IMR-90 (cell line): ENCODE measurements at regions not wholly inside any gene's neighbourhood (a gene's known extent, or its start where the extent isn't known, plus 50 kb on each side); places are given as distances from the start of the nearest gene placed in this dataset.

ENCODE experiments used
- ATAC-seq: fragments of 200-7000 bp; cut with Tn5 transposase; 2 replicates; pipeline ENCODE4 v1.9.1; 2020; ENCODE audit warnings: low read depth, mild to moderate bottlenecking, moderate library complexity
- BruUV-seq: library from RNA; stranded (reverse); fragments of 400-500 nt; replicated peaks from 2 replicates; lab custom pipeline; 2021; lab: Mats Ljungman, UMichigan
- CTCF ChIA-PET: fragments of 300-600 bp; formaldehyde crosslinking; extraction: SDS; loops from one replicate; lab custom pipeline; 2021; ENCODE audit warnings: antibody characterized with exemption; lab: Yijun Ruan, JAX
- POLR2A ChIA-PET: fragments of 300-600 bp; sonication (Branson Sonifier 250); formaldehyde crosslinking; loops from one replicate; lab custom pipeline; 2022; ENCODE audit warnings: antibody characterized with exemption; ENCODE audit not compliant: unreplicated experiment; lab: Charles Lee
- DNase-seq: peaks from one replicate; pipeline ENCODE4 v3.0.0; 2013
- H2AFZ ChIP-seq: replicated peaks from 2 replicates; pipeline ENCODE3; 2013; ENCODE audit warnings: low read length, mild to moderate bottlenecking; ENCODE audit not compliant: poor library complexity
- H2AK5ac ChIP-seq: 2 replicates; pipeline ENCODE4 v1.6.1; 2013; ENCODE audit warnings: low read depth, low read length, inconsistent platforms
- H2AK9ac ChIP-seq: replicated peaks from 2 replicates; pipeline ENCODE3; 2013; ENCODE audit warnings: mild to moderate bottlenecking, low read depth, low read length, moderate library complexity; ENCODE audit not compliant: poor library complexity
- H2BK120ac ChIP-seq: 2 replicates; pipeline ENCODE4 v1.6.1; 2013; ENCODE audit warnings: low read depth, low read length, inconsistent platforms
- H2BK15ac ChIP-seq: 3 replicates; pipeline ENCODE4 v1.6.1; 2013; ENCODE audit warnings: low read depth, low read length, inconsistent platforms
- H2BK20ac ChIP-seq: 2 replicates; pipeline ENCODE4 v1.6.1; 2013; ENCODE audit warnings: low read depth, mild to moderate bottlenecking, inconsistent platforms, low read length, moderate library complexity
- H2BK5ac ChIP-seq: 2 replicates; pipeline ENCODE4 v1.6.1; 2013; ENCODE audit warnings: mild to moderate bottlenecking, low read depth, low read length, inconsistent platforms; ENCODE audit not compliant: poor library complexity, severe bottlenecking
- H3K14ac ChIP-seq: replicated peaks from 2 replicates; pipeline ENCODE4 v1.6.1; 2013; ENCODE audit warnings: low read depth, low read length, inconsistent platforms
- H3K18ac ChIP-seq: 2 replicates; pipeline ENCODE4 v1.6.1; 2013; ENCODE audit warnings: low read depth, low read length, control low read depth
- H3K23ac ChIP-seq: 2 replicates; pipeline ENCODE4 v1.6.1; 2013; ENCODE audit warnings: low read depth, low read length, inconsistent platforms
- H3K27ac ChIP-seq: 2 replicates; pipeline ENCODE4 v1.5.1; 2013; ENCODE audit warnings: mild to moderate bottlenecking, control low read depth, low read length; ENCODE audit not compliant: insufficient read depth
- H3K27me3 ChIP-seq: 2 replicates; pipeline ENCODE4 v1.6.1; 2013; ENCODE audit warnings: low read length; ENCODE audit not compliant: control insufficient read depth, insufficient read depth
- H3K36me3 ChIP-seq: 2 replicates; pipeline ENCODE4 v1.6.1; 2013; ENCODE audit warnings: low read length, mixed read lengths; ENCODE audit not compliant: control insufficient read depth, insufficient read depth
- H3K4ac ChIP-seq: 2 replicates; pipeline ENCODE4 v1.6.1; 2013; ENCODE audit warnings: low read depth, low read length, inconsistent platforms
- H3K4me1 ChIP-seq: 2 replicates; pipeline ENCODE4 v1.6.1; 2013; ENCODE audit warnings: low read length, mixed read lengths; ENCODE audit not compliant: control insufficient read depth, insufficient read depth
- H3K4me2 ChIP-seq: 2 replicates; pipeline ENCODE4 v1.6.1; 2013; ENCODE audit warnings: low read depth, mild to moderate bottlenecking, control low read depth, low read length, moderate library complexity
- H3K4me3 ChIP-seq: 2 replicates; pipeline ENCODE4 v1.5.1; 2013; ENCODE audit warnings: low read depth, mild to moderate bottlenecking, control low read depth, low read length, moderate library complexity; ENCODE audit not compliant: insufficient read depth
- H3K56ac ChIP-seq: 2 replicates; pipeline ENCODE4 v1.6.1; 2013; ENCODE audit warnings: low read length, inconsistent platforms; ENCODE audit not compliant: insufficient read depth; ENCODE audit errors: extremely low read depth
- H3K79me1 ChIP-seq, 2 experiments: 2 replicates each; pipeline ENCODE4 v1.6.1; 2013; ENCODE audit warnings: low read length in 2 of 2, inconsistent platforms in 1 of 2, low read depth in 1 of 2
- H3K9ac ChIP-seq: 2 replicates; pipeline ENCODE4 v1.6.1; 2013; ENCODE audit warnings: low read depth, low read length, control low read depth
- H3K9me1 ChIP-seq: 2 replicates; pipeline ENCODE4 v1.6.1; 2013; ENCODE audit warnings: low read length, inconsistent platforms; ENCODE audit not compliant: insufficient read depth
- H3K9me3 ChIP-seq: 2 replicates; pipeline ENCODE4 v1.6.1; 2013; ENCODE audit warnings: low read length; ENCODE audit not compliant: control insufficient read depth, insufficient read depth
- H4K20me1 ChIP-seq: 2 replicates; pipeline ENCODE4 v1.6.1; 2013; ENCODE audit warnings: low read length, inconsistent platforms; ENCODE audit not compliant: insufficient read depth
- H4K5ac ChIP-seq: 2 replicates; pipeline ENCODE4 v1.6.1; 2013; ENCODE audit warnings: mild to moderate bottlenecking, low read depth, low read length, control low read depth
- H4K8ac ChIP-seq, 2 experiments: 2 replicates each; pipeline ENCODE4 v1.6.1; 2013; ENCODE audit warnings: low read depth in 2 of 2, low read length in 2 of 2, control low read depth in 1 of 2, inconsistent platforms in 1 of 2
- H4K91ac ChIP-seq: 2 replicates; pipeline ENCODE4 v1.6.1; 2013; ENCODE audit warnings: low read depth, low read length, inconsistent platforms; ENCODE audit not compliant: insufficient read depth
- BHLHE40 ChIP-seq: fragments of 150-350 bp; IDR thresholded peaks from 2 replicates; pipeline ENCODE4 v1.6.1; 2016; ENCODE audit warnings: mild to moderate bottlenecking, low read depth, low read length
- CEBPB ChIP-seq: IDR thresholded peaks from 2 replicates; pipeline ENCODE4 v1.6.1; 2012; ENCODE audit warnings: low read depth, low read length, improper control_type of control experiment
- CHD1 ChIP-seq: IDR thresholded peaks from 2 replicates; pipeline ENCODE4 v1.6.1; 2012; ENCODE audit warnings: low read depth, low read length, improper control_type of control experiment
- FOS ChIP-seq: fragments of 150-350 bp; IDR thresholded peaks from 2 replicates; pipeline ENCODE4 v1.6.1; 2016; ENCODE audit warnings: low read depth, low read length
- MAFK ChIP-seq: IDR thresholded peaks from 2 replicates; pipeline ENCODE4 v1.6.1; 2012; ENCODE audit warnings: low read depth, low read length, improper control_type of control experiment
- MAZ ChIP-seq: IDR thresholded peaks from 2 replicates; pipeline ENCODE4 v1.6.1; 2012; ENCODE audit warnings: low read depth, mild to moderate bottlenecking, low read length, improper control_type of control experiment, moderate library complexity, borderline replicate concordance
- MXI1 ChIP-seq: IDR thresholded peaks from 2 replicates; pipeline ENCODE4 v1.6.1; 2012; ENCODE audit warnings: low read depth, mild to moderate bottlenecking, low read length, moderate library complexity, borderline replicate concordance
- NFE2L2 ChIP-seq: fragments of 150-350 bp; IDR thresholded peaks from 2 replicates; pipeline ENCODE4 v1.6.1; 2016; ENCODE audit warnings: low read depth, mild to moderate bottlenecking, low read length
- POLR2A ChIP-seq: IDR thresholded peaks from 2 replicates; pipeline ENCODE4 v1.6.1; 2012; ENCODE audit warnings: mild to moderate bottlenecking, low read depth, low read length
- RAD21 ChIP-seq: IDR thresholded peaks from 2 replicates; pipeline ENCODE4 v1.6.1; 2012; ENCODE audit warnings: low read length, improper control_type of control experiment
- RCOR1 ChIP-seq: IDR thresholded peaks from 2 replicates; pipeline ENCODE4 v1.6.1; 2012; ENCODE audit warnings: mild to moderate bottlenecking, low read length, improper control_type of control experiment; ENCODE audit not compliant: insufficient replicate concordance
- RFX5 ChIP-seq: IDR thresholded peaks from 2 replicates; pipeline ENCODE4 v1.8.0; 2012; ENCODE audit warnings: low read depth, mild to moderate bottlenecking, low read length, moderate library complexity
- SMC3 ChIP-seq: fragments of 150-350 bp; IDR thresholded peaks from 2 replicates; pipeline ENCODE4 v1.6.1; 2016; ENCODE audit warnings: low read depth, mild to moderate bottlenecking, antibody characterized with exemption, low read length, moderate library complexity
- WGBS, 2 experiments: methylation state at CpG; one replicate each; pipeline versions ENCODE4 v1.1.5 to v1.1.7; 2013; ENCODE audit warnings: missing lambda C conversion rate in 2 of 2; ENCODE audit not compliant: insufficient read length in 1 of 2; ENCODE audit errors: extremely low coverage in 2 of 2; 5-methylcytosine and 5-hydroxymethylcytosine counted together
- dilution Hi-C: fragments of 300-500 bp; cut with HindIII; formaldehyde crosslinking; loops from one replicate; pipeline ENCODE4 v1.14.3; 2018; ENCODE audit warnings: low sequenced_read_pairs; ENCODE audit not compliant: unreplicated experiment
- in situ Hi-C: fragments of 300-500 bp; cut with MboI; formaldehyde crosslinking; loops from 3 replicates; pipeline ENCODE4 v1.14.3; 2019; ENCODE audit warnings: low sequenced_read_pairs, inconsistent platforms, mixed read lengths
- intact Hi-C: fragments of 100-400 bp; cut with micrococcal nuclease; formaldehyde crosslinking; loops from 2 replicates; pipeline ENCODE4 v1.10.0; 2022
- TF ChIP-seq, protein P1 (sequence below): fragments of 150-350 bp; IDR thresholded peaks from 2 replicates; pipeline ENCODE4 v1.6.1; 2017; ENCODE audit warnings: mild to moderate bottlenecking, antibody characterized with exemption, low read length, low read depth
- TF ChIP-seq, protein P2 (sequence below): fragments of 150-350 bp; IDR thresholded peaks from 2 replicates; pipeline ENCODE4 v1.6.1; 2016; ENCODE audit warnings: low read depth, mild to moderate bottlenecking, low read length, moderate library complexity, borderline replicate concordance
- TF ChIP-seq, protein P3 (sequence below): conservative IDR thresholded peaks from 2 replicates; pipeline ENCODE4 v1.5.1; 2012; ENCODE audit warnings: mild to moderate bottlenecking, low read depth, low read length, improper control_type of control experiment

DNA sequence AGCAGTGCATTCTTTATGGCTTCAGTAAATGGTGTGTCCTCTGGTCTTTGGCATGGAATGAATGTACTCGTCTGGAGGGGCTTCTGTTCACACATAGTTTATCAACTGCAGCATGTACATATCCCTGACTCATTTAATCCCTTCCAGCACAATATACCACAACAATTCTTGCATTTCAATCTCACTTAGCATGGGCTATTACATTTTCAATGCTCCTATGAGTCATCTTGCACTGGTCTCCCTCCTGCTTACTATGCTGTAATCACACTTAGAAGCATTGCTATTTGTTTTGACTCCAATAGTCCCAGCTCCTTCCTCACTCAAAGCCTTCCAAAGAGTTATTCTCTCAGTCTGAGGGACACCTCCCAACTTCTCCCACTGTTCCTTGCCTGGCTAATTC is 180.9 kb upstream of the NUDT10 start:
- H2BK15ac ChIP-seq = no peak overlapping the region
- ATAC-seq (no peak), DNase-seq (no peak)
- no peak overlapping the region for H2AFZ ChIP-seq
- dilution Hi-C loops (no loop called here), in situ Hi-C loops (no loop called here), intact Hi-C loops (no loop called here)
- H3K56ac ChIP-seq = no peak overlapping the region
- no TSS peak for BruUV-seq
- H3K27ac ChIP-seq = no peak overlapping the region
- no peaks in the 10 kb centered on the region for H3K9me3 ChIP-seq
- H2BK5ac ChIP-seq = no peak overlapping the region
- no peak overlapping the region for H2BK20ac ChIP-seq
- no peak overlapping the region for H4K5ac ChIP-seq
- H2AK5ac ChIP-seq = no peak overlapping the region
- H3K4me2 ChIP-seq = no peak overlapping the region
- H3K4me1 ChIP-seq = no peaks in the 10 kb centered on the region
- TF ChIP-seq, protein P1, sequence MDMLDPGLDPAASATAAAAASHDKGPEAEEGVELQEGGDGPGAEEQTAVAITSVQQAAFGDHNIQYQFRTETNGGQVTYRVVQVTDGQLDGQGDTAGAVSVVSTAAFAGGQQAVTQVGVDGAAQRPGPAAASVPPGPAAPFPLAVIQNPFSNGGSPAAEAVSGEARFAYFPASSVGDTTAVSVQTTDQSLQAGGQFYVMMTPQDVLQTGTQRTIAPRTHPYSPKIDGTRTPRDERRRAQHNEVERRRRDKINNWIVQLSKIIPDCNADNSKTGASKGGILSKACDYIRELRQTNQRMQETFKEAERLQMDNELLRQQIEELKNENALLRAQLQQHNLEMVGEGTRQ = no peak
- TF ChIP-seq MXI1 (no peak), MAFK (no peak), FOS (no peak), CHD1 (no peak), SMC3 (no peak), RFX5 (no peak), RCOR1 (no peak), CEBPB (no peak), MAZ (no peak), RAD21 (no peak), BHLHE40 (no peak), NFE2L2 (no peak), POLR2A (no peak)
- TF ChIP-seq, protein P2, sequence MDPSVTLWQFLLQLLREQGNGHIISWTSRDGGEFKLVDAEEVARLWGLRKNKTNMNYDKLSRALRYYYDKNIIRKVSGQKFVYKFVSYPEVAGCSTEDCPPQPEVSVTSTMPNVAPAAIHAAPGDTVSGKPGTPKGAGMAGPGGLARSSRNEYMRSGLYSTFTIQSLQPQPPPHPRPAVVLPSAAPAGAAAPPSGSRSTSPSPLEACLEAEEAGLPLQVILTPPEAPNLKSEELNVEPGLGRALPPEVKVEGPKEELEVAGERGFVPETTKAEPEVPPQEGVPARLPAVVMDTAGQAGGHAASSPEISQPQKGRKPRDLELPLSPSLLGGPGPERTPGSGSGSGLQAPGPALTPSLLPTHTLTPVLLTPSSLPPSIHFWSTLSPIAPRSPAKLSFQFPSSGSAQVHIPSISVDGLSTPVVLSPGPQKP = no peak
- TF ChIP-seq, protein P3, sequence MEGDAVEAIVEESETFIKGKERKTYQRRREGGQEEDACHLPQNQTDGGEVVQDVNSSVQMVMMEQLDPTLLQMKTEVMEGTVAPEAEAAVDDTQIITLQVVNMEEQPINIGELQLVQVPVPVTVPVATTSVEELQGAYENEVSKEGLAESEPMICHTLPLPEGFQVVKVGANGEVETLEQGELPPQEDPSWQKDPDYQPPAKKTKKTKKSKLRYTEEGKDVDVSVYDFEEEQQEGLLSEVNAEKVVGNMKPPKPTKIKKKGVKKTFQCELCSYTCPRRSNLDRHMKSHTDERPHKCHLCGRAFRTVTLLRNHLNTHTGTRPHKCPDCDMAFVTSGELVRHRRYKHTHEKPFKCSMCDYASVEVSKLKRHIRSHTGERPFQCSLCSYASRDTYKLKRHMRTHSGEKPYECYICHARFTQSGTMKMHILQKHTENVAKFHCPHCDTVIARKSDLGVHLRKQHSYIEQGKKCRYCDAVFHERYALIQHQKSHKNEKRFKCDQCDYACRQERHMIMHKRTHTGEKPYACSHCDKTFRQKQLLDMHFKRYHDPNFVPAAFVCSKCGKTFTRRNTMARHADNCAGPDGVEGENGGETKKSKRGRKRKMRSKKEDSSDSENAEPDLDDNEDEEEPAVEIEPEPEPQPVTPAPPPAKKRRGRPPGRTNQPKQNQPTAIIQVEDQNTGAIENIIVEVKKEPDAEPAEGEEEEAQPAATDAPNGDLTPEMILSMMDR = no peak
- H3K4me3 ChIP-seq = no peak overlapping the region
- H4K8ac ChIP-seq = no peak overlapping the region
- H3K27me3 ChIP-seq = 0 out of 2 replicates have a peak, but pooled peaks cover 2% of the 10 kb centered on the region
- no peak overlapping the region for H2AK9ac ChIP-seq
- no peaks in the 10 kb centered on the region for H3K79me1 ChIP-seq
- H4K20me1 ChIP-seq = no peaks in the 10 kb centered on the region
- no peaks in the 10 kb centered on the region for H3K9me1 ChIP-seq
- H3K14ac ChIP-seq = no peak overlapping the region
- POLR2A ChIA-PET = no interaction called here
- H3K9ac ChIP-seq = no peak overlapping the region
- H3K36me3 ChIP-seq = no peaks in the 10 kb centered on the region
- no peak overlapping the region for H3K4ac ChIP-seq
- CTCF ChIA-PET = no interaction called here
- no CpG with 5 or more reads among the region's 1 CpG for WGBS, 2 experiments
- H2BK120ac ChIP-seq = no peak overlapping the region
- H3K23ac ChIP-seq = no peak overlapping the region
- H4K91ac ChIP-seq = no peak overlapping the region
- H3K18ac ChIP-seq = no peak overlapping the region
